ENCODE measurements at regions not wholly inside any gene's neighbourhood (a gene's known extent, or its start where the extent isn't known, plus 50 kb on each side); places are given as distances from the start of the nearest gene placed in this dataset.
"Not testable (repeated sequence)": the region's sequence is repeated elsewhere in the genome, so short reads cannot be mapped to it uniquely, and the experiment has no call there.

GRCh38 chr12:89872922-89873630 lies 164.4 kb upstream of the ATP2B1 start:
- no peaks in the 10 kb centered on the region for H3K27me3 Mint-ChIP-seq
- H3K4me3 Mint-ChIP-seq, result no peak overlapping the region
- TF ChIP-seq CTCF (conservative IDR thresholded peaks at IDR 0.05), result no peak
- peaks cover under 1% of the 10 kb centered on the region for H3K4me1 Mint-ChIP-seq (ENCODE audit: unreplicated experiment)
- H3K9me3 Mint-ChIP-seq, result peaks cover 5% of the 10 kb centered on the region
- H3K36me3 Mint-ChIP-seq, result no peaks in the 10 kb centered on the region
- no peak overlapping the region for H3K27ac Mint-ChIP-seq
- no peak for DNase-seq (ENCODE audit: extremely low spot score, unreplicated experiment)

- Mint-ChIP-seq H3K4me1 (ENCODE audit: unreplicated experiment) (no peaks in the 10 kb centered on the region), H3K36me3 (no peaks in the 10 kb centered on the region)
These were observed 162.0 kb upstream of the ATP2B1 start for GRCh38 chr12:89870413-89871184.

GRCh38 chr12:89867611-89868010 lies 159.0 kb upstream of the ATP2B1 start:
- not testable (repeated sequence) for H3K27ac Mint-ChIP-seq; H3K4me3 Mint-ChIP-seq; H3K9me3 Mint-ChIP-seq; H3K27me3 Mint-ChIP-seq; DNase-seq (ENCODE audit: extremely low spot score, unreplicated experiment); H3K36me3 Mint-ChIP-seq
- H3K4me1 Mint-ChIP-seq (ENCODE audit: unreplicated experiment), result peaks cover 20% of the 10 kb centered on the region

More at GRCh38 chr12:89870413-89871184, 162.0 kb upstream of the ATP2B1 start:
- no peak for DNase-seq (ENCODE audit: extremely low spot score, unreplicated experiment)
- no peaks in the 10 kb centered on the region for H3K27me3 Mint-ChIP-seq
- H3K9me3 Mint-ChIP-seq, result peaks cover 5% of the 10 kb centered on the region
- TF ChIP-seq CTCF (conservative IDR thresholded peaks at IDR 0.05), result no peak
- H3K27ac Mint-ChIP-seq, result no peak overlapping the region
- H3K4me3 Mint-ChIP-seq, result no peak overlapping the region

GRCh38 chr12:89864411-89864810 lies 155.8 kb upstream of the ATP2B1 start:
- Mint-ChIP-seq H3K27ac (no peak overlapping the region), H3K4me1 (ENCODE audit: unreplicated experiment) (peaks cover 26% of the 10 kb centered on the region), H3K4me3 (no peak overlapping the region), H3K9me3 (peaks cover 7% of the 10 kb centered on the region), H3K36me3 (no peaks in the 10 kb centered on the region), H3K27me3 (no peaks in the 10 kb centered on the region)
- TF ChIP-seq CTCF (conservative IDR thresholded peaks at IDR 0.05), result no peak
- no peak for DNase-seq (ENCODE audit: extremely low spot score, unreplicated experiment)

- no peak overlapping the region for H3K27ac Mint-ChIP-seq
These were observed 155.3 kb upstream of the ATP2B1 start for GRCh38 chr12:89863968-89864367.

More at GRCh38 chr12:89863968-89864367, 155.3 kb upstream of the ATP2B1 start:
- Mint-ChIP-seq H3K4me3 (no peak overlapping the region), H3K36me3 (no peaks in the 10 kb centered on the region), H3K27me3 (no peaks in the 10 kb centered on the region), H3K4me1 (ENCODE audit: unreplicated experiment) (peaks cover 26% of the 10 kb centered on the region), H3K9me3 (peaks cover 7% of the 10 kb centered on the region)
- TF ChIP-seq CTCF (conservative IDR thresholded peaks at IDR 0.05), result no peak
- DNase-seq (ENCODE audit: extremely low spot score, unreplicated experiment), result no peak
